ENCODE measurements at regions not wholly inside any gene's neighbourhood (a gene's known extent, or its start where the extent isn't known, plus 50 kb on each side); places are given as distances from the start of the nearest gene placed in this dataset.
A peak's percentile ranks its signal among the peaks of the same experiment; 100 is the strongest.

DNA sequence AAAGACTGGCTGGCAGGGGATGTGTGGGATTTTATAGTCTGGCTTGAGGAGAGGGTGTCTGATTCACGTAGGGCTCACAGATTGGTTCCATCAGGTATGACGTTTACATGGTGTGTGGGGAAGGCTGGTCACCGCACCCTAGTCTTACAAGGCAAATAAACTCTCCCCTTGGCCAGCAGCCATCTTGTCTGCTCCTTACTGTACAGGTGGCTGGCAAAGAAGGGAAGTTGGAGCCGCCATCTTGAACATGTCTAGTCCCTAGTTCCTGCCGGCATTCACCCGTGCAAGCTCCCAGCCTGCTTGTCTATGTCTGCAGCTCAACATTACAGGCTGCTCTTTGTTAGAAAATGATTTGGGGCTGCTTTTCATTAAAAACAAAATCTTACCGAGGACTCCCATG lies 97.6 kb downstream of the RAMP3 start:
- no peak for TF ChIP-seq CTCF (IDR thresholded peaks at IDR 0.05)

DNA sequence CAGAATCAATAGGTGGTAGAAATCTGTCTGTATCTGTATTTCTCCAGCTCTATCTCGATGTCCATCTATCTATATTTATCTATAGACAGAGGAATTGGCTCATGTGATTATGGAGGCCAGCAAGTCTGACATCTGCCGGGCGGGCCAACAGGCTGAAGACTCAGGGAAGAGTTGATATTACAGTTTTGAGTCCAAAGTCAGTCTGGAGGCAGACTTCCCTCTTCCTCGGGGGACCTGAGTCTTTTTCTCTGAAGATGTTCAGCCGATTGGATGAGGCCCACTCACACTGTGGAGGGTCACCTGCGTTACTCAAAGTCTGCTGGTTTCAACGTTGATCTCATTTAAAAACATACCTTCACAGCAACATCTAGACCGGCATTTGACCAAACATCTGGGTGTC lies 98.7 kb downstream of the RAMP3 start:
- TF ChIP-seq CTCF (IDR thresholded peaks at IDR 0.05): no peak

DNA sequence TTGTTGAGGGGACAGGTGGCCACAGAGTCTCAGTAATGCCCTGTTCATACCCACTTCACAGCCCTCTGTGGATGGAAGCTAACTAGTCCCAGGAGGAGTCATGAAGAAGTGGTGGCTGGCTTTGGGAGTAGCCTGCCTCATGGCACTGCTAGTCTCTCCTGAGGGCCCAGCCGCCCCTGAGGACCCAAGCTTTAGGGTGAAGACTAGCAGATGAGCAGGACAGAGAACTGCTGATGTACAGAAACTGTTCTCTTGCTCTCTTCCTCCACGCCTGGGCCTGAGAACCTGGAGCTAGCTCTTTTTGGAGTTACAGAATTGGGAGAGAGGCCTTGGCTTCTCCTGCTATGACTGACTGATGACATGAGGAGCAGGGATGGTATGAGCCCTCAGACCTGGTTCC lies 99.2 kb downstream of the RAMP3 start:
- no peak for TF ChIP-seq CTCF (IDR thresholded peaks at IDR 0.05)

DNA sequence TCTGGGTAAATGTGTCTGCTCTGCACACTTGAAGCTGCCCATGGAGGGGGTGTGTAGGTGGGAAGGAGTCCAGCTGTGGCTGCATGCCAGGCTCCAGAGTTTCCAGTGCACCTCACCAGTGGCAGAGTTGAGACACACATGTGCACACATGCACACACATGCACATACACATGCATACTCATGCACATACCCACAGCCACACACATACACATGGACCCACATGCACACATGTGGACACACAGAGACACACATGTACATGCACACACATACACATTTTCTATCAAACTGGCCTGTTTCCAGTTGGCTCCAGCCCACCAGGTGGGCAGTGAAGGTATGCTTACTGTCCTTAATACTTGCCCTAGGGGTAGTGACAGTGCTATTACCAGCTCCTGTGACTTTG lies 99.7 kb downstream of the RAMP3 start:
- TF ChIP-seq CTCF (IDR thresholded peaks at IDR 0.05): no peak

GRCh38 chr7:45258533-45259226 lies 101.1 kb downstream of the RAMP3 start:
- TF ChIP-seq CTCF (IDR thresholded peaks at IDR 0.05): no peak

DNA sequence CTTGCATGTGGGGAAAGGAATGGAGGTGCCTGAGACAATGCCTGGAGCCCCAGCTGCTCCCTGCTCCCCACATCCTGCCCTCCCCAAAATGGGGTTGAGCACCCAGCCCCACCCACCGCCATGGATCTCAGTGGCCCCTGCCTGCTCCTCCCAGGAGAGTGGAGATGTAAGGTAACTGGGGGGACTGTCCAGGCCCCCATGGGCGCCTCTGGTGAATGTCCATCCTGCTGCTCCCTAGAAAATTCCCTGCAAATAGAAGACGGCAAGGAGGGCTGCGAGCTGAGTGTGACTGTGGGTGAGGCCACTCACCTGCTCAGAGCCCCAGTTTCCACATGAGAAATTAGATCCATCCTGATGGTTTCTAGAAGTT lies 101.6 kb downstream of the RAMP3 start:
- no peak for TF ChIP-seq CTCF (IDR thresholded peaks at IDR 0.05)

GRCh38 chr7:45259966-45260646 lies 102.5 kb downstream of the RAMP3 start:
- peak; percentile 100 for TF ChIP-seq CTCF (IDR thresholded peaks at IDR 0.05)

Measured in LNCAP (cell line).